ENCODE measurements at regions not wholly inside any gene's neighbourhood (a gene's known extent, or its start where the extent isn't known, plus 50 kb on each side); places are given as distances from the start of the nearest gene placed in this dataset.
"Not testable (repeated sequence)": the region's sequence is repeated elsewhere in the genome, so short reads cannot be mapped to it uniquely, and the experiment has no call there.

GRCh38 chr16:65752522-65752844 lies 614.0 kb upstream of the CDH5 start:
- no peak for DNase-seq

DNA sequence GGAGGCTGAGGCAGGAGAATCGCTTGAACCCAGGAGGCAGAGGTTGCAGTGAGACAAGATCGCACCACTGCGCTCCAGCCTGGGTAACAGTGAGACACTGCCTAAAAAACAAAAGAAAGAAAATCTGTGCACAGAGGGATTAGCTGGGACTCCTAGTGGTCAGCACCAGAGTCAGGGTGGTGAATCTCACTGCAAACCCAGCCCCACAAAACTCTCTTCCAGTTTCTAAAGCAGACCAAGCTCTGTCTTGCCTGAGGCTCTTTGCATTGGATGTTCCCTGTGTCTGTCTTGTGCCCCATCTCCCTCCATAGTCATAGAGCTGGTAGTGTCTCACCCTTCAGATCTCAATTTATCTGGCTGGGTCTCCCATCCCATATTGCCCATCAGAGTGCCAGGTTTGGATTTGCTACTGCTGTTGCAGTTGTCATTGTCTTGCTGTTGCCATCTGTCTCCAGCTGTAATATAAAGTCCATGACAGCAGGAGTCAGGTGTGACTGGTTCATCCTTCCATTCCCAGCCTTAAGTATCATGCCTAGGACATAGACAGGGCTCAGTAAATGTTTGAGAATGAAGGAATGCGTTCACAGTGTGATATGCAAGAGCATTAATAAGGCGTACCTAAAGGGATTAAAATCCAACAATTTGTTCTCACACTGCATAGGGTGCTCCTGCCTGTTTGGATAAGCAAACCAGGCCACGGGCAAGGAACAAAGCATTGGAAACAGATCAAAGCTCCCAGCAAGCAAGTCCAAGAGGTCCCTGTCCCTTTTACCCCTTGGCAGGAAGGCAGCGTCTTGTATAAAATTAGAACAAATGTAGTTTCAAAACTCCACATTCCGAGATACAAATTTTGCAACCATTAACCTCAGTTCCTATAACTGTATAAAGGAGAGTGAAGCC lies 614.6 kb upstream of the CDH5 start:
- no peak for DNase-seq

DNA sequence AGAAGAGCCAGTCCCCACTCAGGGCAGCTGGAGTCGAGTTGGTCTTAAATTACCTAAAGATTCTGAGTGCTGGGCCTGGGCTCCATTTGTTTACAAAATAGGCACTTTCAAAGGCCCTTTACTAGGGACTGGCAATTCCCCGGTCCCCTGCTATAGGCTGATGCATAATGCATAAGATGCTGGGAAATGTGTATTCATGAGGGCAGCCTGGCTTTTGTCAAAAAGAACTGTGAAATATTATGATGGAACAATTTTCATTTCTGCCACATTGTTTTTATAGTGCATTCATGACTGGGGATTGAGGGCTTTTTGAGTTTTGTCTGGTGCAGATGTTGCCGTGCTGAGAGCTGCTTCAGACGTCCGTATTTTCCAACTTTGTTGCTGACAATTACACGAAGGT lies 617.0 kb upstream of the CDH5 start:
- DNase-seq = no peak

GRCh38 chr16:65746941-65747340 lies 619.5 kb upstream of the CDH5 start:
- DNase-seq = no peak

GRCh38 chr16:65745201-65745708 lies 621.2 kb upstream of the CDH5 start:
- no peak for DNase-seq

- DNase-seq = no peak
Observed at GRCh38 chr16:65744401-65744800, 622.1 kb upstream of the CDH5 start.

DNA sequence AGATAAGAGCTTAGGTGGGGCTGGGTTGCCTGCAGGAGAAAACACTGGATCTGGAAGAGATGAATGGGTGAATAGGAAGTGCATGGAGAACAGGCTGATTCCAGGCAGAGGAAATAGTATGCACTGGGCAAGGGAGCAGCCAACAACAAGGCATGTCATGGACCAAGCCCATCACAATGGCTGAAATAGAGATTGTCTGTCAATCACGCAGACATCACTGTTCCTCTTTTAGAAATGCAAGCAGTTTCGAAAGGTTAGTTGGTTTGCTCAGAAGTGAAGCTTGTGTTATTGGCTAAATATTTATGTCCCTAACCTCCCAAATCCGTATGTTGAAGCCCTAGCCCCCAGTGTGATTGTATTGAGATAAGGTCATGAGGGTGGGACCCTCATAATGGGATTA lies 621.7 kb upstream of the CDH11 start:
- DNase-seq = no peak

DNA sequence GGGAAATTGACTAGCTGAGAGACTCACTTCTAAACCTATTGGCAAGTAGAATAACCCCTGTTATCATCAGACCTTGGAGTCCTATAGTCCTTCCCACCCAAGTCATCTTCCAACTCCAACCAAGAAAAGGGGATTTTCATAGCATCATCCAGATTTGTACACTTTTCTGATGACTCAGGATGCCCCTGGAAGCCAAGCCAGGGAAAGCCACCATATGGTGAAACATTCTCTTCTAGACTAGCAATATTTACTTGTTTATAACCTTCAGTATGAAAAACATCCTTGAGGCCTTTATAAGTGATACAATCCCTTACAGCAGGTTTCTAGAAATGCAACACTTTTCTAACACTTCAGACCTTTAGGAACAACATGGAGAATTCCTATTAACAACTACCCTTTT lies 618.8 kb upstream of the CDH11 start:
- no peak for DNase-seq

DNA sequence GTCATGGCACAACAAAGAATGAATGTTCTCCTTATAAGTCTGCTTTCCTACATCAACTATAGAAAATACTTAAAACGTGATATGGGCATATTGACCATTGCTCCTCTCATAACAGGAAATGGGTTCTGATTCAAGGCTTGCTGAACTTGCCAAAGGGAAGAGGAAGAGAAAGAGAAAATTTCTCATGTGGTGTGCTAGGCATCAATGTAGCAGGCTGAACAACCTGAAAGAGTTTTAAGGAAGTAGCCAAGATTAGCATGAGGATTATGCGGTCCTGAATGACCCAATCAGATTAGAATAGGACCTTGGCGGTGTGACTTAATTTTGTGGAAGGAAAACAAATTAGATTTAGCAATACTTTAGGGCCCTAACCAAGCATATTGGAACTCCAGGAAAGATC lies 617.7 kb upstream of the CDH11 start:
- no peak for DNase-seq

- no peak for DNase-seq
Observed at GRCh38 chr16:65737831-65738230, 616.0 kb upstream of the CDH11 start.

- not testable (repeated sequence) for DNase-seq
Observed at GRCh38 chr16:65735615-65736014, 613.8 kb upstream of the CDH11 start.

- DNase-seq = no peak
Observed at GRCh38 chr16:65733721-65734120, 611.9 kb upstream of the CDH11 start.

- DNase-seq = no peak
Observed at GRCh38 chr16:65731833-65732232, 610.0 kb upstream of the CDH11 start.

DNA sequence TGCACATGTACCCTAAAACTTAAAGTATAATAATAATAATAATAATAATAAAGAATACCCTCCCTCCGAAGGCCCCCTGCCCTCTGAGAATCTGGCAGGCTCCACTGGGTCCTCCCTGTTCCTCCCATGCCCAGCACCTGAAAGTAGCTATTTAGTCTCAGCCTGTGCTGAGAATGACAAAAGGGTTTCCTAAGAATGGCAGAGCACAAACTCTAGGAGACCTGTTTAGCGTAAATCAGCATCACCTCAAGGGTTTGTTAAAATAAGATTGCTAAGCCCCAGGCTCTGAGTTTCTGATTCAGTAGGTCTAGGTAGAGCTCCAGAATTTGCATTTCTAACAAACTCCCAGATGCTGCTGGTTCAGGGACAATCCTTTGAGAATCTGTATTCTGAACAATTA lies 606.8 kb upstream of the CDH11 start:
- no peak for DNase-seq

GRCh38 chr16:65728167-65728566 lies 606.3 kb upstream of the CDH11 start:
- no peak for DNase-seq

- no peak for DNase-seq
Observed at GRCh38 chr16:65727534-65728137, 605.8 kb upstream of the CDH11 start.

- DNase-seq = no peak
Observed at GRCh38 chr16:65725156-65725845, 603.4 kb upstream of the CDH11 start.

- DNase-seq = no peak
Observed at GRCh38 chr16:65722429-65722828, 600.6 kb upstream of the CDH11 start.

DNA sequence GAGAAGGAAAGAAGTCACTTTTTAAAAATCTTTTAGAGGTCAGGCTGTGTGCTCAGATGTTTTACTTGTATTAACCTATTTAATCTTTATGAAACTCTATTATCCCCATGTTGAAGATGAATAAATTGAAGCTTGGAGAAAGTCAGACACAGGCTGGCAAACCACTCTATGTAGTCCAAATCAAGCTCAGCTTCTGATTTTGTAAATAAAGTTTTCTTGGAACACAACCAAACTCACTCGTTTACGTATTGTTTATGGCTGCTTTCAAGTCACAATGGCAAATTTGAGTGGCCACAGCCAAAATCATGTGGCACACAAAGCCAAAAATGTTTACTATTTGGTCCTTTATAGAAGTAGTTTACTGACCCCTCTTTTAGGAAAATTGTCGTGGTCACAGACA lies 596.0 kb upstream of the CDH11 start:
- DNase-seq = no peak

- DNase-seq = no peak
Observed at GRCh38 chr16:65716737-65717700, 595.2 kb upstream of the CDH11 start.

GRCh38 chr16:65713181-65713808 lies 591.4 kb upstream of the CDH11 start:
- no peak for DNase-seq

DNA sequence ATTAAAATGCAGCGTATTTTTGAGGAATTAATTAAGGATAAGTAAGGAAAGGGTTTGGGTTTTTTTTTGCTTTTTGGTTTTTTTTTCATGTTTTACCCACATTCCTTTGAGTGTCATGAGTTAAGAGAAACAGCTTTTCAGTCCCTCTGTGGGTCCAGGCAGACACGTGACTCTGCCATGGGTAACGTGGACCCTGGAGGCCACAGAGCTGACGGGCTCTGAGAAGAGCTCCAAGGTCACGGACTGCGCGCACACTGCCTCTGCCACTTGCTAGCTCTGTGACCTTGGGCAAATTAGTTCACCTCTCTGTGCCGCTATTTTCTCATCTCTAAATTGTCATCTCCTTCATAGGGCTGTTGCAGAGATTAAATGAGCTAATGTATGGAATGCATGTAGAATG lies 588.2 kb upstream of the CDH11 start:
- DNase-seq = no peak
